ENCODE measurements at regions not wholly inside any gene's neighbourhood (a gene's known extent, or its start where the extent isn't known, plus 50 kb on each side); places are given as distances from the start of the nearest gene placed in this dataset.

- no peak for TF ChIP-seq NFE2L1 (CRISPR knock-in tag; IDR thresholded peaks at IDR 0.05; ENCODE audit: borderline replicate concordance)
- TF ChIP-seq ZNF20 (CRISPR knock-in tag; IDR thresholded peaks at IDR 0.05): no peak
Observed at GRCh38 chr4:182018691-182019090, 224.5 kb upstream of the TENM3 start (continued).

GRCh38 chr4:182019148-182019652 is 224.0 kb upstream of the TENM3 start:
- intact Hi-C loops (cut with micrococcal nuclease; ENCODE audit: unreplicated experiment): no loop called here
- in situ Hi-C loops (cut with HindIII; ENCODE audit: extremely low pct_ligation_motif_present, low pct_unique_long_range_greater_than_20kb): no loop called here
- Histone ChIP-seq H3K4me2 (ENCODE audit: low read depth, low read length) (no peak overlapping the region), H4K20me1 (ENCODE audit: insufficient read depth, low read length) (no peaks in the 10 kb centered on the region), H2AFZ (ENCODE audit: low read length) (no peak overlapping the region), H3K9me3 (ENCODE audit: low read length) (no peaks in the 10 kb centered on the region), H3K36me3 (replicated peaks in 1 of 2; ENCODE audit: control insufficient read depth in 1 of 2, insufficient read depth in 2 of 2, low read length in 2 of 2) (no peaks in the 10 kb centered on the region), H3K4me1 (ENCODE audit: insufficient read depth, low read length) (no peaks in the 10 kb centered on the region), H3K27ac (ENCODE audit: extremely low read length, insufficient read depth, low read length) (no peak overlapping the region), H3K27me3 (ENCODE audit: control insufficient read depth in 1 of 2, insufficient read depth in 2 of 2, low read length in 2 of 2) (no peaks in the 10 kb centered on the region), H3K9ac (ENCODE audit: insufficient read depth, low read depth, low read length) (no peak overlapping the region), H3K79me2 (ENCODE audit: insufficient read depth, low read length) (no peaks in the 10 kb centered on the region), H3K4me3 (replicated peaks in 1 of 3; ENCODE audit: insufficient read depth in 1 of 3, low read depth in 2 of 3, low read length in 3 of 3) (no peak overlapping the region)
- TF ChIP-seq PRDM15 (CRISPR knock-in tag; IDR thresholded peaks at IDR 0.05): no peak
- no peak for TF ChIP-seq TRIM24 (CRISPR knock-in tag; IDR thresholded peaks at IDR 0.05)
- TF ChIP-seq ZNF503 (CRISPR knock-in tag; IDR thresholded peaks at IDR 0.05): no peak
- CTCF ChIA-PET (ENCODE audit: low intra/inter-chr PET ratio, low total read pairs): no interaction called here
- ATAC-seq (no peak), FAIRE-seq (no peak), DNase-seq (ENCODE audit: low spot score) (no peak)
- POLR2A ChIA-PET: no interaction called here
- no TSS peak for BruUV-seq (replicated peaks)
- 0% methylated on average over 5 of the region's 5 CpGs for WGBS (ENCODE audit: low lambda C conversion rate)

Data from HepG2 (cell line).